ENCODE measurements at regions not wholly inside any gene's neighbourhood (a gene's known extent, or its start where the extent isn't known, plus 50 kb on each side); places are given as distances from the start of the nearest gene placed in this dataset.

GRCh38 chr7:134370135-134370534, 53.4 kb upstream of the SLC35B4 start:
- H3K27ac Mint-ChIP-seq: no peak overlapping the region
- POLR2A ChIA-PET: no interaction called here
- CTCF ChIA-PET: no interaction called here
- no peaks in the 10 kb centered on the region for H3K36me3 Mint-ChIP-seq
- peaks cover 3% of the 10 kb centered on the region; the same call in 1 of the 2 replicates for H3K27me3 Mint-ChIP-seq (ENCODE audit: low read depth)
- no peak for ATAC-seq
- H3K4me3 Mint-ChIP-seq: no peak overlapping the region
- TF ChIP-seq IRF1 (CRISPR knock-in tag; IDR thresholded peaks at IDR 0.05): no peak
- no peak for TF ChIP-seq ZNF671 (CRISPR knock-in tag; IDR thresholded peaks at IDR 0.05)
- no peak for TF ChIP-seq NFATC4 (CRISPR knock-in tag; IDR thresholded peaks at IDR 0.05)
- no peak for TF ChIP-seq AFF4 (CRISPR knock-in tag; IDR thresholded peaks at IDR 0.05; ENCODE audit: borderline replicate concordance)
- DNase-seq (ENCODE audit: low spot score): no peak
- H3K4me1 Mint-ChIP-seq: no peaks in the 10 kb centered on the region
- H3K9me3 Mint-ChIP-seq: 0 out of 2 replicates have a peak, but pooled peaks cover 5% of the 10 kb centered on the region

- TF ChIP-seq GABPB1 (CRISPR knock-in tag; IDR thresholded peaks at IDR 0.05) (0 out of 2 replicates have a peak, but pooled peaks have one; percentile 26), MAX (CRISPR knock-in tag; IDR thresholded peaks at IDR 0.05) (no peak)
- DNase-seq (ENCODE audit: low spot score) (no peak), ATAC-seq (no peak)
- POLR2A ChIA-PET: no interaction called here
- H3K27ac Mint-ChIP-seq: no peak overlapping the region
- H3K4me1 Mint-ChIP-seq: no peaks in the 10 kb centered on the region
- H3K36me3 Mint-ChIP-seq: no peaks in the 10 kb centered on the region
- no peak overlapping the region for H3K4me3 Mint-ChIP-seq
- H3K9me3 Mint-ChIP-seq: peaks cover 5% of the 10 kb centered on the region; the same call in 1 of the 2 replicates
- peaks cover 3% of the 10 kb centered on the region; the same call in 1 of the 2 replicates for H3K27me3 Mint-ChIP-seq (ENCODE audit: low read depth)
- CTCF ChIA-PET: no interaction called here
Observed at GRCh38 chr7:134368851-134369544, 52.3 kb upstream of the SLC35B4 start.

GRCh38 chr7:134367956-134368749, 51.4 kb upstream of the SLC35B4 start:
- ChIA-PET POLR2A (no interaction called here), CTCF (no interaction called here)
- Mint-ChIP-seq H3K27me3 (ENCODE audit: low read depth) (peaks cover 3% of the 10 kb centered on the region; the same call in 1 of the 2 replicates), H3K9me3 (peaks cover 5% of the 10 kb centered on the region; the same call in 1 of the 2 replicates), H3K4me1 (no peaks in the 10 kb centered on the region), H3K36me3 (no peaks in the 10 kb centered on the region), H3K27ac (no peak overlapping the region), H3K4me3 (no peak overlapping the region)
- no peak for ATAC-seq
- TF ChIP-seq ATF2 (CRISPR knock-in tag; IDR thresholded peaks at IDR 0.05; ENCODE audit: borderline replicate concordance, low read depth): no peak
- no peak for TF ChIP-seq ZBTB21 (CRISPR knock-in tag; IDR thresholded peaks at IDR 0.05; ENCODE audit: borderline replicate concordance)
- peak; percentile 15; the same call in 1 of the 2 replicates for TF ChIP-seq GABPB1 (CRISPR knock-in tag; IDR thresholded peaks at IDR 0.05)
- TF ChIP-seq RORB (CRISPR knock-in tag; IDR thresholded peaks at IDR 0.05): no peak
- DNase-seq (ENCODE audit: low spot score): no peak

All from WTC11 (cell line).